GM12875 (cell line): ENCODE measurements at regions not wholly inside any gene's neighbourhood (a gene's known extent, or its start where the extent isn't known, plus 50 kb on each side); places are given as distances from the start of the nearest gene placed in this dataset.

Experiments
- H3K4me3 ChIP-seq: one replicate; pipeline ENCODE4 v1.5.1; 2011; ENCODE audit warnings: low read depth, low read length, control low read depth
- TF ChIP-seq, protein P1 (sequence below): IDR thresholded peaks from 2 replicates; pipeline ENCODE4 v1.5.1; 2011; ENCODE audit warnings: low read depth, mild to moderate bottlenecking, control low read depth, inconsistent platforms, low read length, moderate library complexity, borderline replicate concordance; ENCODE audit not compliant: insufficient read depth

DNA sequence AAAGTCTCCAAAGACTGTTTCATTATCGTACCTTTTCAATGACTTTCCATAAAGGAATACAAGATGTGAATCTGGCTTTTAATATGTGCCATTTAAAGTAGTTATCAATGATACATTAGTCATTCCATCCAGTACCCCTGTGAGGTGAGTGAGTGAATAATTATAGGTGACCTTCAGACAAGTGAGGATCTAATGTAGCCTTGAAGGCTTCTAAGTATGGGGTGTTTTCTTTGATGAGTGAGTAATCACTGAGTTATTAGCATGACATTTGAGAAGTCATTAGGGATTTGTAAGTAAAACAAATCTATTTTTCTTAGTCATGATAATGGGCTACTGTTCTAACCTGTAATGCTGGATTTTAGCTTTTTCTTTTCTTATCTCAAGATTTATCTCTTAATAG lies 831.4 kb downstream of the ADGRL2 start:
- H3K4me3 ChIP-seq, result no peak overlapping the region
- TF ChIP-seq, protein P1, sequence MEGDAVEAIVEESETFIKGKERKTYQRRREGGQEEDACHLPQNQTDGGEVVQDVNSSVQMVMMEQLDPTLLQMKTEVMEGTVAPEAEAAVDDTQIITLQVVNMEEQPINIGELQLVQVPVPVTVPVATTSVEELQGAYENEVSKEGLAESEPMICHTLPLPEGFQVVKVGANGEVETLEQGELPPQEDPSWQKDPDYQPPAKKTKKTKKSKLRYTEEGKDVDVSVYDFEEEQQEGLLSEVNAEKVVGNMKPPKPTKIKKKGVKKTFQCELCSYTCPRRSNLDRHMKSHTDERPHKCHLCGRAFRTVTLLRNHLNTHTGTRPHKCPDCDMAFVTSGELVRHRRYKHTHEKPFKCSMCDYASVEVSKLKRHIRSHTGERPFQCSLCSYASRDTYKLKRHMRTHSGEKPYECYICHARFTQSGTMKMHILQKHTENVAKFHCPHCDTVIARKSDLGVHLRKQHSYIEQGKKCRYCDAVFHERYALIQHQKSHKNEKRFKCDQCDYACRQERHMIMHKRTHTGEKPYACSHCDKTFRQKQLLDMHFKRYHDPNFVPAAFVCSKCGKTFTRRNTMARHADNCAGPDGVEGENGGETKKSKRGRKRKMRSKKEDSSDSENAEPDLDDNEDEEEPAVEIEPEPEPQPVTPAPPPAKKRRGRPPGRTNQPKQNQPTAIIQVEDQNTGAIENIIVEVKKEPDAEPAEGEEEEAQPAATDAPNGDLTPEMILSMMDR, result no peak

DNA sequence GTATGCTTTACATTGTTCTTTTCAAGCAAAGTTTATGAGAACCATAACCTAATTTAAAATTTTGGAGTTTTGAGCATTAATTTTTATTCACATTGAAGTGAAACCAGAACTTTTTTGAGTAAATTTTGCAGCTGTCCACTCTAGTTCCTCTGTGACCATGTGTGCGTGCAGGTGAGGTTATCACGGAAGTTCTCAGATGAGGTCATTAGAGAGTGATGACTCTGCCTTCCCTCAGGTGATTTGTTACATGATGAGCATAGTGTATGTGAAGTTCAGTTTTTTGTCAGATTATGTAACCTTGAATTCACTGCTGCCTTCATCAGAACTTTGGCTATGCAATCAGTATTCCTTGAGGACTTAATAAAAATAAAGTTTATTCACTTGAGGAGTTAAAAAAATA lies 828.2 kb downstream of the ADGRL2 start:
- no peak overlapping the region for H3K4me3 ChIP-seq
- TF ChIP-seq, protein P1, result no peak

DNA sequence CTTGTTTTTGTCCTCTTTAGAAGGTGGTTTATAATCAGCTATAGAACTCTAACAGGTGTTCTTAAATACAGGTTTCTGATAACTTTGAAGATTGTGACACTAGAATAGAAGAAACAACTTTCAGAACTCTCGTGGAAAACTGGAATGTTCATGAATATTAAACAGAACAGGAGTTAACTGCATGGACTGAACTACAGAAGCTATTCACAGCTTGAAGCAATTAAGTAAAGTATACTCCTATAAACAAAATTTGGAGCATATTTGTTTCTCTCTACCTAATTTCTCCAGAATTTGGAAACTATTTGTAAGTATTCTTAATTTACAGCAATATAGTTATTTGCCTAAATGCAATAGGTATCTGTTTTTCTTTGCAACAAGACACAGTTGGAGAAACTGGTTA lies 824.8 kb downstream of the ADGRL2 start:
- TF ChIP-seq, protein P1, result no peak
- no peak overlapping the region for H3K4me3 ChIP-seq

DNA sequence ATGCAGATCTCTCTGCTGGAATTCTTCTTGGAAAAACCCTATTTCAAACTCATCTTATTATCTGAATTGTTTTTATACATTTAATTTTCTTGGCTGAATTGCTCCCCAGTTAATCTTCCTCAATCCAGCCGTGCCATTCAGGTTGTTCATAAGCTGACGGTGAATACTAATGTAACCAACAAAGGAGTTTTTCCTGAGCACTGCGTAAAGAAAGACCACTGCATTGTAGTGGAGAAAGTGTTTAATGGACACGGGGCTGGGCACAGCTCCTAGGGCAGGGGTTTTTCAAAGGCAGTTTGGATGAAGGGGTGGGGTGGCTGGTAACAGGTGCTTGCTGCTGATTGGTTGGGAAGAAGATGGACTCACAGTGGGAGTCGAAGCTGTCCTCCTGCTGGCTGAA lies 820.3 kb downstream of the ADGRL2 start:
- TF ChIP-seq, protein P1, result no peak

DNA sequence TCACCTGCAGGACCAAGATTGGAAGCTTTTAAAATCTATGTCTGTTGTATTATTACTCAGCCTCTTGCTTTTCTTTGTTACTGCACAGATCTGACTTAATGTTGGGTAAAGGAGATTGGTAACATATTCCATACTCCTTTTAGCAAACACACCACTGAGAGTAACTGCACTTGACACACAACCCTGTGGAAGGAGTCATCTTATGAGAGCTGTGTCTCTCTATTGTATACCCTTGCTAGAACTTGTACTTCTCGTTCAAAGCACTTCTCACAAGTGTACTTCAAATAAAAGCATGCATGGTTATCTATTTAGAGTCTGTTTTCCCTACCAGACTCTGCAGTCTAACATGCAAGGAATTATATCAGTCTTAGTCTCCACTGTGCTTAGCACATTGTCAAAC lies 813.4 kb downstream of the ADGRL2 start:
- TF ChIP-seq, protein P1, result no peak
- no peak overlapping the region for H3K4me3 ChIP-seq

More for the DNA sequence above, 820.3 kb downstream of the ADGRL2 start:
- H3K4me3 ChIP-seq, result no peak overlapping the region

DNA sequence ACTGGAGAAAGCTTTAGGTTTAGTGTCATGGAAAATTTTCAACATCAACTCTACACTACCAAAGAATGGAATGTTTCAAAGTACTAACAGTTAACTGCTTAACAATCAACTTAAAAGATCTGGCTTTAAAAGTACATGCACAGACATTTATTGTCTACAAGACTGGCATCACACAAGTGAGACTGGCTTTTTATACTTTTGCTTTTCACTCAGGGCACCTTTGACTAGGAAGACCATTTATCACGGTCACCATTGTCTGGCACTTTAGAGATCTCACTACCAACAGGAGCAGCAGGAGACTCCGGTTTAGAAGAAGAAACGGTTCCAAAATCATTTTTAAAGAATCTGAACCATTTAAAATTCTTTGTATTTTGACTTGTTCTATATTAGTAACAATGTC lies 812.3 kb downstream of the ADGRL2 start:
- no peak overlapping the region for H3K4me3 ChIP-seq
- TF ChIP-seq, protein P1, result no peak

DNA sequence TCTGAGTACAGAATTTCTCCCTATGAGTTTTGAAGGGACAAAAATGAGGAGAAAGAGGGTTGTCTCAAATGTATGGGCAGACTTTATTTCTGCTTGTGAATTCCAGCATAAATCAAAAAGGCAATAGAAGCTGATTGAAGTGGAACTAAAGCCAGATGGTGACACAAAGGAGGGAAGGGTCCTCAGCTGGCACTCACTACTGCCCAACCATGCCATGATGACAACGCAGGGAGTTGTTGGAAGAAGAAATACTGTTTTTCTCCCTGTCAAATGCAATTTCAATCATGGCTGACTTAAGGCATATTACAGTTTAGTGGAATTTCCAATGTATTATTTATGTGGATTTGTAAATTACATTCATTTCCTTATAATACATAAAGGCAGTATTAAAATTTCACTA lies 805.8 kb downstream of the ADGRL2 start:
- TF ChIP-seq, protein P1, result no peak
- H3K4me3 ChIP-seq, result no peak overlapping the region
